SK-N-SH treated with all-trans-retinoic acid at 6 μM for 48 hours (cell line): ENCODE measurements at regions not wholly inside any gene's neighbourhood (a gene's known extent, or its start where the extent isn't known, plus 50 kb on each side); places are given as distances from the start of the nearest gene placed in this dataset.

Source experiments
- ARNTL ChIP-seq: fragments of 450-650 bp; formaldehyde crosslinking; IDR thresholded peaks from 2 replicates; pipeline ENCODE4 v1.5.0; 2020; ENCODE audit warnings: low read depth, mild to moderate bottlenecking, moderate library complexity, borderline replicate concordance
- BACH2 ChIP-seq: fragments of 250-450 bp; sonication (Bioruptor Pico); IDR thresholded peaks from 2 replicates; pipeline ENCODE4 v1.9.0; 2021; ENCODE audit warnings: mild to moderate bottlenecking, borderline replicate concordance
- GLIS3 ChIP-seq: fragments of 250-450 bp; sonication (Bioruptor Pico); IDR thresholded peaks from 2 replicates; pipeline ENCODE4 v1.5.0; 2020; ENCODE audit warnings: mild to moderate bottlenecking, moderate library complexity
- ISL1 ChIP-seq: fragments of 250-450 bp; sonication (Bioruptor Pico); IDR thresholded peaks from 2 replicates; pipeline ENCODE4 v2.1.2; 2022; ENCODE audit warnings: mild to moderate bottlenecking, moderate library complexity
- PATZ1 ChIP-seq: fragments of 250-450 bp; sonication (Bioruptor Pico); IDR thresholded peaks from 2 replicates; pipeline ENCODE4 v1.8.0; 2020; ENCODE audit warnings: mild to moderate bottlenecking, moderate library complexity, borderline replicate concordance
- RARB ChIP-seq: fragments of 250-450 bp; sonication (Bioruptor Pico); IDR thresholded peaks from 2 replicates; pipeline ENCODE4 v1.8.0; 2021; ENCODE audit warnings: mild to moderate bottlenecking, moderate library complexity
- TCF4 ChIP-seq: fragments of 250-450 bp; sonication (Bioruptor Pico); IDR thresholded peaks from 2 replicates; pipeline ENCODE4 v1.8.0; 2021; ENCODE audit warnings: mild to moderate bottlenecking, moderate library complexity, borderline replicate concordance
- ZC3H10 ChIP-seq: fragments of 250-450 bp; sonication (Bioruptor Pico); IDR thresholded peaks from 2 replicates; pipeline ENCODE4 v1.5.1; 2021; ENCODE audit warnings: mild to moderate bottlenecking, moderate library complexity
- ZFP3 ChIP-seq: fragments of 250-450 bp; sonication (Bioruptor Pico); IDR thresholded peaks from 2 replicates; pipeline ENCODE4 v1.5.0; 2020; ENCODE audit warnings: mild to moderate bottlenecking, moderate library complexity
- ZFP30 ChIP-seq: fragments of 450-650 bp; formaldehyde crosslinking; IDR thresholded peaks from 2 replicates; pipeline ENCODE4 v1.5.0; 2022; ENCODE audit warnings: mild to moderate bottlenecking, moderate library complexity
- ZNF565 ChIP-seq: fragments of 450-650 bp; formaldehyde crosslinking; conservative IDR thresholded peaks from 2 replicates; pipeline ENCODE4 v1.5.0; 2020; ENCODE audit warnings: low read depth, mild to moderate bottlenecking, moderate library complexity
- TF ChIP-seq, protein P1 (sequence below): fragments of 250-450 bp; sonication (Bioruptor Pico); IDR thresholded peaks from 2 replicates; pipeline ENCODE4 v1.5.1; 2020; ENCODE audit warnings: low read depth, mild to moderate bottlenecking, moderate library complexity

- TF ChIP-seq ZNF565 (CRISPR knock-in tag), result no peak
- TF ChIP-seq ZC3H10 (CRISPR knock-in tag), result no peak
- TF ChIP-seq RARB (CRISPR knock-in tag), result no peak
- TF ChIP-seq, protein P1, sequence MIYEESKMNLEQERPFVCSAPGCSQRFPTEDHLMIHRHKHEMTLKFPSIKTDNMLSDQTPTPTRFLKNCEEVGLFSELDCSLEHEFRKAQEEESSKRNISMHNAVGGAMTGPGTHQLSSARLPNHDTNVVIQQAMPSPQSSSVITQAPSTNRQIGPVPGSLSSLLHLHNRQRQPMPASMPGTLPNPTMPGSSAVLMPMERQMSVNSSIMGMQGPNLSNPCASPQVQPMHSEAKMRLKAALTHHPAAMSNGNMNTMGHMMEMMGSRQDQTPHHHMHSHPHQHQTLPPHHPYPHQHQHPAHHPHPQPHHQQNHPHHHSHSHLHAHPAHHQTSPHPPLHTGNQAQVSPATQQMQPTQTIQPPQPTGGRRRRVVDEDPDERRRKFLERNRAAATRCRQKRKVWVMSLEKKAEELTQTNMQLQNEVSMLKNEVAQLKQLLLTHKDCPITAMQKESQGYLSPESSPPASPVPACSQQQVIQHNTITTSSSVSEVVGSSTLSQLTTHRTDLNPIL (CRISPR knock-in tag), result no peak
- no peak for TF ChIP-seq TCF4 (CRISPR knock-in tag)
- no peak for TF ChIP-seq PATZ1 (CRISPR knock-in tag)
- TF ChIP-seq ARNTL (CRISPR knock-in tag), result no peak
- no peak for TF ChIP-seq BACH2 (CRISPR knock-in tag)
- no peak for TF ChIP-seq ZFP30
- TF ChIP-seq ISL1 (CRISPR knock-in tag), result no peak
- TF ChIP-seq ZFP3 (CRISPR knock-in tag), result no peak
- TF ChIP-seq GLIS3 (CRISPR knock-in tag), result no peak
These were observed 622.6 kb downstream of the DTWD2 start for GRCh38 chr5:118365718-118366117.
